Fibroblast of peridontal ligament (primary cell): ENCODE measurements at regions not wholly inside any gene's neighbourhood (a gene's known extent, or its start where the extent isn't known, plus 50 kb on each side); places are given as distances from the start of the nearest gene placed in this dataset.

ENCODE experiments used
- DNase-seq: peaks from one replicate; pipeline ENCODE4 v3.0.0-alpha.2; 2010; ENCODE audit errors: extremely low read depth

DNA sequence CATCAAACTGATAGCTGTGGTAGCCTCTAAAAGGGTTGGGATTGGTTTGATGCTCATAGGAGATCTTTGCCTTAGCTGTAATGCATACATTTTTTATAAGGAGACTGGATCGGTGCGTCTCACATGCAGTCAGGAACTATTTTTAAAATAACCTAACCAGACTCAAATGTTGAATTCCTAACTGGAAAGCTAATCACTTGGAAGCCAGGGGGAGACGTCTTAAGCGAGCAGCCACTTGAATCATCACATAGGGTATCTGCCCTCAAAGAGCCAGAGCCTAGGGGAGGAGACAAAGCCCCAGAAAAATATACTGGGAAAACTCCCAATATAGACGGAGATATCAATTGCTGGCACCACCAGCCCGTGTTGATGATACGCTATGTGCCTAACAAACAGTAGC lies 61.7 kb upstream of the PUM1 start:
- peak; percentile 79 for DNase-seq

DNA sequence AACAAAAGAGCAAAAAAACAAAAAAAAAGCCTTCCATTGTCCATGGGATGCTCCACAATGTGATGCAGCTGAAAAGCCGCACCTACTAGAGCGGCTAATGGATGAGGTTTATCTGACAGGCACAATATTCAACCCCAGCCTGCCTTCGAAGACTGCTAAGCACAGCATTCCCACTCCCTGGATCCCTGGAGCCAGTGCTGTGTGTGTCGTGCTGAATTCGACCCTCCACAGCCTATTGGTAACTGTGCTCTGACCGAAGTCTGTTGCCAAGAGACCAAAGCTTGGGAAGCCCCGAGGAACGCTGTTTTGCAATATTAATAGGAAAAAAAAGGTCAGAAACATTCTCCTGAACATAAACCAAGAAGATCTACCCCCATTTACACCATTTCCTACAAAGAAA lies 57.2 kb upstream of the PUM1 start:
- peak; percentile 33 for DNase-seq

DNA sequence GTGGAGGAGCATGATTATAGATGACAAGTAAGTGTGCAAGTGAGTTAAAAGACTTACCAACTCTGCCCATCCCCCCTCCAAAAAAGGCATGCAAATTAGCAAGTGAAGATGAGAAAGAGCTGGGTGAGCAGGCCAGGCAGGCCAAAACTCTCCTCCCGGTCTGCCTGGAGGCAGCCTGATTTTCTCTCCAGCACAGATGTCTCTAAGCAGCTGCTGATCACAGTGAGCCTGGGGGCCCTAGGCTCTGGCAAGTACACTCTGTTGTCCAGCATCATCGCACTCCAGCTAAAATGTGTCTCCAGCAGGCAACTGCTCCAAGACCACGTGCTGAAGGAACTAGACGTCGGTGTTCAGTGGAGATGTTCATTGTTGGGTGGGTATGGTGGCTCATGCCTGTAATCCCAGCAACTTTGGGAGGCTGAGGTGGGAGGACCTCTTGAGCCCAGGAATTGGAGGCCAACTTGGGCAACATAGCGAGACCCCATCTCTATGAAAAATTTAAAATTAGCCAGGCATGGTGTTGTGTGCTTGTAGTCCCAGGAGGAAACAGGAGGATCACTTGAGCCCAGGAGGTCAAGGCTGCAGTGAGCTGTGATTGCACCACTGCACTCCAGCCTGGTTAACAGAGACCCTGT lies 56.7 kb upstream of the PUM1 start:
- DNase-seq, result no peak

DNA sequence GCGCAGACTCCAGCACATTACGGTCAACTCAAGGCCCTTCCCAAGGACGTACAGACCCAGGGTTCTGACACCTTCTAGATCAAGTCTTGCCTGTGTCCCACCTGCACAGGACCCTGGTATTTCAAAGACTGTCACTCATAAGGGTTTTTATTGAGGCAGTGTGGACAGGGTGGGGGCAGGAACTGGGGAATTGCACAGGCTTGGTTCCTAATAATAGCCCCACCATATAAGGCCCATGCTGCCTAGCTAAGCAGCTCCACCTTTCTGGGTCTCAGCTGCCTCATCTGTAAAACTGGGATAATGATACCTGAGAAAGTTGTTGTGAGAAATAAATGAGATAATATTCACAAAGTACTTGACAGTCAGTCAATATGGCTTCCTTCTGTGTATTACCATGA lies 55.3 kb upstream of the PUM1 start:
- no peak for DNase-seq

DNA sequence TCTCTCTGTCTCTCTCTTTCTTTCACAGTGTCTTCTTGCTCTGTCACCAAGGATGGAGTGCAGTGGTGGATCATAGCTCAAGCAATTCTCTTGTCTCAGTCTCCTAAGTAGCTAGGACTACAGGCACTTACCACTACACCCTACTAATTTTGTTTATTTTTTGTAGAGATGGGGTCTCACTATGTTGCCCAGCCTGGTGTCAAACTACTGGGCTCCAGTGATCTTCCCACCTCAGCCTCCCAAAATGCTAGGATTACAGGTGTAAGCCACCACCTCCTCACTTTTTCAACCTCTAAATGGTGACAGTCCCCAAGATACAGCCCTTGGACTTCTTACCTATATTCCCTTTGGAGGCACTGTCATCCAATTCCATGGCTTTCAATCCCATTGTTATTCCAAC lies 50.5 kb upstream of the PUM1 start:
- no peak for DNase-seq
